Ovary (tissue), 3 donors: ENCODE measurements at regions not wholly inside any gene's neighbourhood (a gene's known extent, or its start where the extent isn't known, plus 50 kb on each side); places are given as distances from the start of the nearest gene placed in this dataset.

ENCODE experiments used
- CTCF ChIP-seq, 3 donors: fragments of 450-650 bp in 2 of 3; fragments of 200-600 bp in 1 of 3; IDR thresholded peaks; one replicate each; pipeline versions ENCODE4 v1.5.1 to v1.8.0; 2016 to 2022; ENCODE audit warnings: antibody characterized with exemption in 3 of 3, mild to moderate bottlenecking in 1 of 3
- EP300 ChIP-seq: sonication (generic); formaldehyde crosslinking; IDR thresholded peaks from one replicate; pipeline ENCODE4 v1.6.1; 2017; ENCODE audit warnings: antibody characterized with exemption
- POLR2A ChIP-seq: fragments of 450-650 bp; IDR thresholded peaks from one replicate; pipeline ENCODE4 v1.6.1; 2017; ENCODE audit warnings: antibody characterized with exemption, mild to moderate bottlenecking, moderate library complexity
- donor health status: DM: no; HTN: no; CAD: no.

GRCh38 chr2:193847130-193847529 lies 1652.4 kb upstream of the TMEFF2 start:
- no peak for TF ChIP-seq CTCF (IDR thresholded peaks at IDR 0.05)
- no peak for TF ChIP-seq POLR2A
- TF ChIP-seq EP300, result no peak
